H7 (cell line): ENCODE measurements at regions not wholly inside any gene's neighbourhood (a gene's known extent, or its start where the extent isn't known, plus 50 kb on each side); places are given as distances from the start of the nearest gene placed in this dataset.

Experiments used
- DNase-seq: peaks from one replicate; pipeline ENCODE4 v3.0.0; 2012
- H3K27me3 ChIP-seq: 2 replicates; pipeline ENCODE4 v1.6.0; 2011; ENCODE audit warnings: mild to moderate bottlenecking, low read length; ENCODE audit not compliant: control insufficient read depth, insufficient read depth
- H3K36me3 ChIP-seq: replicated peaks from 2 replicates; pipeline ENCODE4 v1.5.1; 2011; ENCODE audit warnings: low read length; ENCODE audit not compliant: control insufficient read depth, insufficient read depth
- H3K4me3 ChIP-seq: 2 replicates; pipeline ENCODE4 v1.5.1; 2011; ENCODE audit warnings: low read depth, mild to moderate bottlenecking, control low read depth, low read length, moderate library complexity; ENCODE audit not compliant: insufficient read depth

DNA sequence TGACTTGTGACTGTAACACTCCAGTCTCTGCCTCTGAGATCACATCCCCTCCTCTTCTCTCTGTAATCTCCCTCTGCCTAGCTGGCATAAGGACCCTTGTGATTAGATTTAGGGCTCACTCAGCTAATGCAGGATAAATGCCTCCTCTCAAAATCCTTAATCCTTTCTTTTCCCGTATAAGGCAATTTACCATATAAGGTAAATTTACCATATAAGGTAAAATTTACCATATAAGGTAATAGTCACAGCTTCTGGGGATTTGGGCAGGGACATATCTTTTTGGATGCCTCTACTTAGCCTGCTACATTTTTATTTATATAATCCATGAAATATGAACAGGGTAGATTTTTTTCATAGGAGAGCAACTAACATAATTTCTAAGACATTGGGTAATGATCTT lies 318.0 kb upstream of the PUM3 start:
- Histone ChIP-seq H3K36me3 (no peaks in the 10 kb centered on the region), H3K27me3 (no peaks in the 10 kb centered on the region), H3K4me3 (no peak overlapping the region)
- no peak for DNase-seq

- no peaks in the 10 kb centered on the region for H3K27me3 ChIP-seq
- no peak overlapping the region for H3K4me3 ChIP-seq
- no peak for DNase-seq
- H3K36me3 ChIP-seq = no peaks in the 10 kb centered on the region
Observed at GRCh38 chr9:3157011-3157410, 313.1 kb upstream of the PUM3 start.

- DNase-seq = no peak
- Histone ChIP-seq H3K36me3 (no peaks in the 10 kb centered on the region), H3K4me3 (no peak overlapping the region), H3K27me3 (no peaks in the 10 kb centered on the region)
Observed at GRCh38 chr9:3151672-3152576, 308.0 kb upstream of the PUM3 start.

DNA sequence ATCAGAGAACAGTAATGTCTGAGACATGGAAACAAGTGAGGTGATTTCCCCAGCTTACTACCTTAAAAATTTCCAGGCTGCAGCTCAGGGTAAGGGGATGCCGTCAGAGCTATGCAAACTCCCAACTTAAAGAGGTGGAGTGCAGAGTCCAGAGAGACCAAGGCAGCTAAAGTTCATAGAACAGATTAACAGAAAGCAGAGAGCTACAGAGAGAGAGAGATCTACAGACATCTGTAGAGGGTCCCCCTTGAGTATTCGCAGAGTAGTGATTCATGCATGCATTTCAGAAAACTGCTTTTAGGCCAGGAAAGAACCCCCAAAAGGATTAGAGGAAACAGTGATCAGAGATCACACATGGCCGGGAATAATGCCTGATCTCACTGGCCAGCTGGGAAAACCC lies 306.2 kb upstream of the PUM3 start:
- Histone ChIP-seq H3K27me3 (no peaks in the 10 kb centered on the region), H3K36me3 (no peaks in the 10 kb centered on the region), H3K4me3 (no peak overlapping the region)
- DNase-seq = no peak

DNA sequence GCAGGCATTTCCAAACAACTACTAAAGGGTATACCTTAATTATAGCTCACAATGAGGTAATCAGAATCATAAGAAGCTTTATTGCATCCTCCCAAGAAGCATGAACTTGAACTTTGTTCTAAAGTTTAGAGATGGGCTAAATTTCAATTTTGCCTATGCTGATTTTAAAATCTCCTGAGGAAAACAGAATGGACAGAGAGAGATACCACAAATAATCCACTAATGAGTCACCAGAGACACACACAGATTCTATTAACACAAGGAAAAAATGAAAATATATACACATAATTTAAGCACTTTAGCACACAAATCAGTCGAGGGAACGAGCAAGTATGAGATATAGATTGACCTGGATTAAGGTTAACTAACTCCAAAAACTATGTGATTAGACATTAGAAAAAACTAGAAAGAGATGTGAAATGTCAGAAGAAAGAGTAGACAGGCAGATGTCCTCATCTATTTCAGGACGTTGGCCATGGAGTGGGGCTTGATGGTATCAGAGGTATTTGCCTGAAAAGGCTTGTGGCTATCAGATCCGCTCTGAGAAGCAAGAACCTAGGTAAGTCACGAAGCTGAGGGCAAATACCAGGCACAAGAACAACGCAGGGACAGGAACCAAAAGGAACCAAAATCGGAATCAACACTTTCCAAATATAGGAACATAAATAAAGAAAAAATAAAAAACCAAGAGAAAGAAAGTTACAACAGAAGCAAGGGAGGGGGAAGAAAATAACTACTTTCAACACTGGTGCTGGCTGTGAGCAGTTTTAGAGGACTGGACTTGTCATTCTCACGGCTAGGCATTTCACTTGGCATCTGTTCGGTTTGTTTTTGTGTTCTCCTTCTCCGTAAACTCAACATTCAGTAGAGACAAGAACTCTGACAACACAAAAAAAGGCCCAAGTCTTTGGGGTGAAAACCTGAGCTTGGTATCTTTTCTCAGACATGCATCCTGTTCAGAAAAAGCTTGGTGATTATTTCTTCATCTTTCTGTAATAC lies 294.6 kb upstream of the PUM3 start:
- H3K4me3 ChIP-seq = no peak overlapping the region
- H3K27me3 ChIP-seq = no peaks in the 10 kb centered on the region
- no peak for DNase-seq
- H3K36me3 ChIP-seq = no peaks in the 10 kb centered on the region

DNA sequence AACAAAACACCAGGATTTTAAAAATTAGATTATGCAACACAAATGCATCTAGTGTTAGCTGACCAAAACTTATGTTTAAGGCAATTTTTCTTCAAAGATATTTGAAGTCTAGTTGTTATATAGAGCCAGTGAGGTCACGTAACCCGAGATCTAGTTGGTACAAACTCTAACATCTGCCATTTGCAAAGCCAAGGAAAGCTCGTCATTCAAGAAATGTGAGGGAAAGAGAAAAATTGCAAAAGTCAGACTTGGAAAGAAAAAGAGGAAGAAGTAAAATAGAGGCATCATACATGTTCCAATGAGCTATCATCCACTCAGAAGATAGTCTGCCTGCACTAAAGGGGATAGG lies 293.4 kb upstream of the PUM3 start:
- no peak overlapping the region for H3K4me3 ChIP-seq
- DNase-seq = no peak
- H3K36me3 ChIP-seq = no peaks in the 10 kb centered on the region
- H3K27me3 ChIP-seq = no peaks in the 10 kb centered on the region

DNA sequence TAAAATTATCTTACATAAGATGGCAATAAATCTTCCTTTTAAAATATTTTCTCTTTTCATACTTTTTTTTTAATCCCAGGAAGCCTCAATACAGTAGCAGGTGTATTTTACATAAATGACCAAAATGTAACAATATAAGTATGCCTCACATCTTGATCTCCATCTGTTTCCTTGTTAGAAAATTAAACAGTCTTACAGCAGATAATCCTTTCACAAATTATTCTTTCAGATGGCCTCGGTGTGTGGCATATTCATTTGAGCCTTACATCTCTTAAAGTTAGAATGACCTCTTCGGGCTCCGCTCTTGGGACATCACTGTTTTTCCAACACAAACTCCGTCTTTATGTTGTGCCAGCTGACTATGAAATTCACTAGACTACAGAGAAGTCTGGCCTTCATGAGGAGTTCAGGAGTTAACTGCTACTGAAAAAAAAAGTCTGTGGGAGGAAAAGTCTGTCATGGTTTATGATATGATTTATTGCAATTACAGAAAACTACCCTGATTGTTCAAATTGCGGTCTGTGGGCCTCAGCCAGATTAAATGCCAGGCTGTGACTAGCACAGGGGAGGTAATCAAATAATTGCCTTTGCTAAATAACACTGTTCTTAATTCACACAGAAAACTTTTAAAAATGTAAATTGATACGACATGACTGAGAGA lies 292.9 kb upstream of the PUM3 start:
- no peak for DNase-seq
- H3K36me3 ChIP-seq = no peaks in the 10 kb centered on the region
- no peak overlapping the region for H3K4me3 ChIP-seq
- no peaks in the 10 kb centered on the region for H3K27me3 ChIP-seq

DNA sequence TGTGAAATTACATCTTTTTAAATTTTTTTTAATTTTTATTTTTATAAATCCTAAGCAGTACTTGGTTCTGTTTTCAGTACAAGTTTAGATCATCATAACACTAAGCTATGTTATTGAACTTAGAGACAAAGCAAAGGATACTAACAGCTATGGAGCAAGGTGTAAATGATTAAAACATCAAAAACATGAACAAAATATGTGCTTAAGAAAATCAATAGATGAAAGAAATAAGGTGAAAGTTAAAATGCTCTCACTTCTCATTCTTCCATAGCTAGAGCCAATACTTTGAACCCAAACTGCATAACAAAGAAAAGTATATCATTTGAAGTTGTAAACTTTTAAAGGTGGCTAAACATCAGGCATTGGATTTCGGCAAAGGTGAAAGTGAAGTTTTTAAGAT lies 292.3 kb upstream of the PUM3 start:
- Histone ChIP-seq H3K36me3 (no peaks in the 10 kb centered on the region), H3K27me3 (no peaks in the 10 kb centered on the region), H3K4me3 (no peak overlapping the region)
- DNase-seq = no peak

DNA sequence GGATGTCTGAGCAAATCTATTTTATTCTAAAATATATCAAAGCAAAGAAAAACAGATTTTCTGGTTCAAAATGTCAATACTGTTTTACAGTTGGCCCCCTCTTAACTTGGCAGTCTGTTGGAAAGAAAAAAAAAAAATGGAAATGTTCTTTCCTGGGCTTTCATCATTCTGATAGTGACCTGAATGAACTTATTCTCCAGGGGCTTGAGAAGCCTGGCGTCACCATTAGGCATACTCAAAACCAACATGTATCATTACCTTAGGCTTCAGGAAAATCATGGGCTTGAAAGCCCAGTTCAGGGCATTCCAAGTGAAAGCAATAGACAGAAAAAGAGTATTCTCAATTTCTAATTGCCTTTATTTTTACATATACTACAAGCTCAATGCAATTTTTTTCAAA lies 283.7 kb upstream of the PUM3 start:
- Histone ChIP-seq H3K27me3 (no peaks in the 10 kb centered on the region), H3K4me3 (no peak overlapping the region), H3K36me3 (no peaks in the 10 kb centered on the region)
- DNase-seq = no peak

- H3K27me3 ChIP-seq = no peaks in the 10 kb centered on the region
- no peaks in the 10 kb centered on the region for H3K36me3 ChIP-seq
- DNase-seq = no peak
- H3K4me3 ChIP-seq = no peak overlapping the region
Observed at GRCh38 chr9:3125602-3126405, 281.9 kb upstream of the PUM3 start.

- no peaks in the 10 kb centered on the region for H3K36me3 ChIP-seq
- H3K27me3 ChIP-seq = no peaks in the 10 kb centered on the region
- H3K4me3 ChIP-seq = no peak overlapping the region
- DNase-seq = peak; percentile 4
Observed at GRCh38 chr9:3124001-3124400, 280.1 kb upstream of the PUM3 start.

- Histone ChIP-seq H3K36me3 (no peaks in the 10 kb centered on the region), H3K27me3 (no peaks in the 10 kb centered on the region), H3K4me3 (no peak overlapping the region)
- no peak for DNase-seq
Observed at GRCh38 chr9:3118081-3118480, 274.2 kb upstream of the PUM3 start.

GRCh38 chr9:3099646-3100045 lies 255.8 kb upstream of the PUM3 start:
- no peak for DNase-seq
- H3K27me3 ChIP-seq = no peaks in the 10 kb centered on the region
- H3K4me3 ChIP-seq = no peak overlapping the region
- no peaks in the 10 kb centered on the region for H3K36me3 ChIP-seq

GRCh38 chr9:3088219-3088618 lies 244.3 kb upstream of the PUM3 start:
- peak; percentile 38 for DNase-seq

More at GRCh38 chr9:3088219-3088618, 244.3 kb upstream of the PUM3 start:
- H3K4me3 ChIP-seq = no peak overlapping the region
- H3K36me3 ChIP-seq = no peaks in the 10 kb centered on the region
- no peaks in the 10 kb centered on the region for H3K27me3 ChIP-seq
